ENCODE measurements at regions not wholly inside any gene's neighbourhood (a gene's known extent, or its start where the extent isn't known, plus 50 kb on each side); places are given as distances from the start of the nearest gene placed in this dataset.
"Not testable (repeated sequence)": the region's sequence is repeated elsewhere in the genome, so short reads cannot be mapped to it uniquely, and the experiment has no call there.

DNA sequence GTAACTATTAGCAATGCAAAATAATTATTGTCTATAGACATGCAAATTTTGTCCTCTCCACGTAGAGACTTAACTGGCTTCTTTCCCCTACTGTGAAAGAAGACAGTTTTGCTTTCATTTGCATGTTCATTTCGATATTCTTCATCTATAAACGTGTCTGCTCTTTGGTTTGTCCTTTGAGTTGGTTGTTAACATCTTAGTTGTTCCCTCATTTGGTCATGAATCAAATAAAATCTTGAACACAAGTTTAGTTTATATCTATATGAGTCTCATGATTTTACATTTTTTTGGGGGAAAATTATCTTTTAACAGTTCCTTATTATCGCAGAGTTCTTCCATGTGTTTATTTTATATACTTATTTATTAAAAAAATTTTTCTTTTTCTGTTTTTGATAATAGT is 214.4 kb downstream of the UTP18 start:
- no peak overlapping the region for H3K4me3 ChIP-seq (replicated peaks in 1 of 2; ENCODE audit: low read depth in 2 of 2, low read length in 2 of 2)
- TF ChIP-seq, protein P1, sequence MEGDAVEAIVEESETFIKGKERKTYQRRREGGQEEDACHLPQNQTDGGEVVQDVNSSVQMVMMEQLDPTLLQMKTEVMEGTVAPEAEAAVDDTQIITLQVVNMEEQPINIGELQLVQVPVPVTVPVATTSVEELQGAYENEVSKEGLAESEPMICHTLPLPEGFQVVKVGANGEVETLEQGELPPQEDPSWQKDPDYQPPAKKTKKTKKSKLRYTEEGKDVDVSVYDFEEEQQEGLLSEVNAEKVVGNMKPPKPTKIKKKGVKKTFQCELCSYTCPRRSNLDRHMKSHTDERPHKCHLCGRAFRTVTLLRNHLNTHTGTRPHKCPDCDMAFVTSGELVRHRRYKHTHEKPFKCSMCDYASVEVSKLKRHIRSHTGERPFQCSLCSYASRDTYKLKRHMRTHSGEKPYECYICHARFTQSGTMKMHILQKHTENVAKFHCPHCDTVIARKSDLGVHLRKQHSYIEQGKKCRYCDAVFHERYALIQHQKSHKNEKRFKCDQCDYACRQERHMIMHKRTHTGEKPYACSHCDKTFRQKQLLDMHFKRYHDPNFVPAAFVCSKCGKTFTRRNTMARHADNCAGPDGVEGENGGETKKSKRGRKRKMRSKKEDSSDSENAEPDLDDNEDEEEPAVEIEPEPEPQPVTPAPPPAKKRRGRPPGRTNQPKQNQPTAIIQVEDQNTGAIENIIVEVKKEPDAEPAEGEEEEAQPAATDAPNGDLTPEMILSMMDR (IDR thresholded peaks at IDR 0.05; ENCODE audit: low read depth, low read length), result no peak
- no peak for DNase-seq (ENCODE audit: low read depth in 2 of 2)

DNA sequence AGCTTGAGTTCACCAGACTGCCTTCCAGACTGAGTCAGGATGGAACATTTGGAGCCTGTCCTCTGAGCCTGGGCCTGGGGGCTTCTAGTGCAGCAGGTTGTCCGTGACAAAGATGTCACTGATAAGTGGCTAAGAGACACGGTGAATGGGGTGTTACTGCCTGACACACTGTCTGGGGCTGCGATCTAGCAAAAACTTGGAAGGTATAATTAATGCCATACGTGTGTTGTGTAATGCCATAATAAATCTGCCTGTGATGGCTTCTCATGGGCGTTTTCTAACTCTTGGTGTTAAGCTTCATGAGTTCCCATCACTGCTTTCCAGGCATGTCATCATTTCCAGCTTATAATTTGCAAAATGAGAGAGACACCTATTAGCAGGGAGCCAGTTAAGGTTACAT is 215.4 kb downstream of the UTP18 start:
- no peak for DNase-seq (ENCODE audit: low read depth in 2 of 2)
- no peak overlapping the region for H3K4me3 ChIP-seq (replicated peaks in 1 of 2; ENCODE audit: low read depth in 2 of 2, low read length in 2 of 2)
- TF ChIP-seq, protein P1 (IDR thresholded peaks at IDR 0.05; ENCODE audit: low read depth, low read length), result no peak

DNA sequence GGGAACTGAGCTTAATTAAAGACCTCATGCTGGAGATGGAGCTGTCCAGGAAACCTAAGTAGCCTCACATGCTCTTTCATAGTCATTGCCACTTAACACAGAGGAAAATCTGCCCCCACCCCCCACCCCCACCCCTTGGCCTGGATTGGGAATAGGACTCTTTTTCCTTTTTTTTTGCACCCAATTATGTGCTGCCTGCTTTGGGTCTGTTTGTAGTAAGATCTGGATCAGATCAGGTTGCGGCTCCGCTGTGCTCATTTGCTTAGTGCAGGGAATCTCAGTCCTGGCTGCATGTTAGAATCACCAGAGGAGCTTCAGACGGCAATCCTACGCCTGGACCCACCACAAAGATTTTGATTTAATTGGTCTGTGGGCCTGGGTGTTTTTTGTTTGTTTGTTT is 219.0 kb downstream of the UTP18 start:
- TF ChIP-seq, protein P1 (IDR thresholded peaks at IDR 0.05; ENCODE audit: low read depth, low read length), result no peak
- DNase-seq (ENCODE audit: low read depth in 2 of 2), result no peak
- no peak overlapping the region for H3K4me3 ChIP-seq (replicated peaks in 1 of 2; ENCODE audit: low read depth in 2 of 2, low read length in 2 of 2)

DNA sequence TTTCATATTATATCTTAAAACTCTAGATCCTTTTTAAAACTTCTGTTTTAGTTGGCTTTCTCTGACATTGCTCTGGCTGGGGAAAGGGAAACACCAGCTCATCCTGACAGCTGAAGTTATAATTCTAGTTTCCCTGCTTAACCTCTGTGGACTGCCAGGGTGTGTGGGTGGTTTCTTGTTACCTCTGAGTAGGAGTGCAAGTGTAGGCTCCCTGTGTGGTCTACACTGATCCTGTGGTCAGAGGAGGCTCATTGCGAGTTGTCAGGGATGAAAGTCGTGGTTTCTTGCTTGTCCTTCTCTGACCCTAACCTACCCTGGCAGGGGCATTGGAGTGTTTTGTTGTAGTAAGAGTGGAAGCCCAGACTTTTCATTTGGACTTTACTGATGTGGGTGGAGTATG is 221.0 kb downstream of the UTP18 start:
- TF ChIP-seq, protein P1 (IDR thresholded peaks at IDR 0.05; ENCODE audit: low read depth, low read length), result no peak
- H3K4me3 ChIP-seq (replicated peaks in 1 of 2; ENCODE audit: low read depth in 2 of 2, low read length in 2 of 2), result no peak overlapping the region
- DNase-seq (ENCODE audit: low read depth in 2 of 2), result no peak

DNA sequence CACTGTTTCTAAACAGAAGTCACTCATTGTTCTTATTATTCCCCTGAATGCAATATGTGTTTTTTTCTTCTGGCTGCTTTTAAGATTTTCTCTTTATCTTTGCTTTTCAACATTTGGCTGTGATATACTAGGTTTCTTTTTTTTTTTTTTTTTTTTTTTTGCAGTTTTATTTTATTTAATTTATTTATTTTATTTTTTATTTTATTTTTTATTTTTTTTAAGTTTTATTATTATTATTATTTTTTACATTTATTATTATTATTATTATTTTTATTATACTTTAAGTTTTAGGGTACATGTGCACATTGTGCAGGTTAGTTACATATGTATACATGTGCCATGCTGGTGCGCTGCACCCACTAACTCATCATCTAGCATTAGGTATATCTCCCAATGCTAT is 221.9 kb downstream of the UTP18 start:
- not testable (repeated sequence) for H3K4me3 ChIP-seq (replicated peaks in 1 of 2; ENCODE audit: low read depth in 2 of 2, low read length in 2 of 2); DNase-seq (ENCODE audit: low read depth in 2 of 2)

DNA sequence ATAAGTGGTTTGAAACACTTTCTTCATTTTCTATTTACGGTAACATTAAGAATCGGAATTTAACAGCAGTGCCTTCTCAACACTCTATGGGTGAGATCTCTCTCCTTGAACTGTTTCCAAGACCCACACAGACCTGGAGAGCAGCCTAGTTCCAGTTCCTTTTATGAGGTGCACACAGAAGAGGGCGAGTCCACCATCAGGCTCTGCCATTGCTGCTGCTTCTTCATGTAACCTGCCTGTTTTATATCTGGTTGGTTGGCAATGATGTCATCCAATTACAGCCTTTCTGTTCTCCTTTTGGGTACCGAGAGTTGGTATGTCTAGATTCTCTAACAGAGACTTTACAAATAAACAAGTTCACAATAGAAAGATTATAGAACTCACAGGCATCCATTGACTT is 225.7 kb downstream of the UTP18 start:
- H3K4me3 ChIP-seq (replicated peaks in 1 of 2; ENCODE audit: low read depth in 2 of 2, low read length in 2 of 2), result no peak overlapping the region
- no peak for DNase-seq (ENCODE audit: low read depth in 2 of 2)
- TF ChIP-seq, protein P1 (IDR thresholded peaks at IDR 0.05; ENCODE audit: low read depth, low read length), result no peak

DNA sequence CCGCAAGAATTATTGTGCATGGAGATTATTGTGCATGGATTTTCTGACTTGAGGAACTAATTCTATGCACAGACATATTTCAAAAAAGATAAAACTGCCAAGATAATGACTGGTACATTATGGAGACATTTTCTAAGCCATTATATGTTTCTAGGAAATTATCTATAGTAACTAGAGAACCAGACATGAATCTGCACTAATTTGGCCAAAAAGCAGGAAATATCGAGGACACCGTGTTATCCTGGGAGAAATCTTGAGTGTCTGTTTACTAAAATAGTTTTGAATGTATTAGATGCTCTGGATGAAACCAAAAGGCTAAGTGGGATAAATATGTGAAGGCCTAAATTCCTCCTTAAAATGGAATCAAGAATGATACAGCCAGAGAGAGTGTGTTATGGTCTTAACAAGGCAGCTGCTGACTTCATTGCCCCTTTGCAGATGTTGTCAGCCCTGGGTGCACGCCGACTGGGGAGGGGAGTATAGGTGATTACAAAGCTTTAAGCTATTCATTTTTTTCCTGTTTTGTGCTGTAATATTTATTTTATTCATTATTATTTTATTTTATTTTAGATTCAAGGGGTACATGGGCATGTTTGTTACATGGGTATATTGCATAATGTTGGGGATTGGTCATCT is 226.7 kb downstream of the UTP18 start:
- no peak for DNase-seq (ENCODE audit: low read depth in 2 of 2)

More for the DNA sequence above, 226.7 kb downstream of the UTP18 start:
- no peak overlapping the region for H3K4me3 ChIP-seq (replicated peaks in 1 of 2; ENCODE audit: low read depth in 2 of 2, low read length in 2 of 2)
- TF ChIP-seq, protein P1 (IDR thresholded peaks at IDR 0.05; ENCODE audit: low read depth, low read length), result no peak

All from cardiac fibroblast (primary cell).